ENCODE measurements at regions not wholly inside any gene's neighbourhood (a gene's known extent, or its start where the extent isn't known, plus 50 kb on each side); places are given as distances from the start of the nearest gene placed in this dataset.

- no peaks in the 10 kb centered on the region for H3K27me3 ChIP-seq (ENCODE audit: control insufficient read depth, insufficient read depth, low read length)
- peaks cover 13% of the 10 kb centered on the region for H3K4me1 ChIP-seq (ENCODE audit: control insufficient read depth, insufficient read depth, low read length)
- no peak overlapping the region for H3K4me3 ChIP-seq (ENCODE audit: low read depth, low read length)
- H3K36me3 ChIP-seq (ENCODE audit: control insufficient read depth, insufficient read depth, low read length): no peaks in the 10 kb centered on the region
- H3K9me3 ChIP-seq (ENCODE audit: control insufficient read depth, insufficient read depth, low read length): no peaks in the 10 kb centered on the region
- H3K9ac ChIP-seq (ENCODE audit: low read depth, low read length): no peak overlapping the region
These were observed 631.7 kb upstream of the CCDC54 start for GRCh38 chr3:106745344-106746168.

- no peaks in the 10 kb centered on the region for H3K27me3 ChIP-seq (ENCODE audit: control insufficient read depth, insufficient read depth, low read length)
- no peaks in the 10 kb centered on the region for H3K9me3 ChIP-seq (ENCODE audit: control insufficient read depth, insufficient read depth, low read length)
- no peak overlapping the region for H3K9ac ChIP-seq (ENCODE audit: low read depth, low read length)
- H3K4me3 ChIP-seq (ENCODE audit: low read depth, low read length): no peak overlapping the region
- H3K36me3 ChIP-seq (ENCODE audit: control insufficient read depth, insufficient read depth, low read length): no peaks in the 10 kb centered on the region
- peaks cover 13% of the 10 kb centered on the region for H3K4me1 ChIP-seq (ENCODE audit: control insufficient read depth, insufficient read depth, low read length)
These were observed 631.0 kb upstream of the CCDC54 start for GRCh38 chr3:106746286-106746685.

GRCh38 chr3:106748472-106749262, 628.6 kb upstream of the CCDC54 start:
- no peaks in the 10 kb centered on the region for H3K36me3 ChIP-seq (ENCODE audit: control insufficient read depth, insufficient read depth, low read length)
- H3K9me3 ChIP-seq (ENCODE audit: control insufficient read depth, insufficient read depth, low read length): no peaks in the 10 kb centered on the region
- H3K27me3 ChIP-seq (ENCODE audit: control insufficient read depth, insufficient read depth, low read length): no peaks in the 10 kb centered on the region
- H3K4me1 ChIP-seq (ENCODE audit: control insufficient read depth, insufficient read depth, low read length): peaks cover 8% of the 10 kb centered on the region
- no peak overlapping the region for H3K9ac ChIP-seq (ENCODE audit: low read depth, low read length)
- H3K4me3 ChIP-seq (ENCODE audit: low read depth, low read length): no peak overlapping the region

GRCh38 chr3:106750092-106750491, 627.1 kb upstream of the CCDC54 start:
- Histone ChIP-seq H3K27me3 (ENCODE audit: control insufficient read depth, insufficient read depth, low read length) (no peaks in the 10 kb centered on the region), H3K9ac (ENCODE audit: low read depth, low read length) (no peak overlapping the region), H3K36me3 (ENCODE audit: control insufficient read depth, insufficient read depth, low read length) (no peaks in the 10 kb centered on the region), H3K9me3 (ENCODE audit: control insufficient read depth, insufficient read depth, low read length) (no peaks in the 10 kb centered on the region), H3K4me1 (ENCODE audit: control insufficient read depth, insufficient read depth, low read length) (peaks cover 3% of the 10 kb centered on the region), H3K4me3 (ENCODE audit: low read depth, low read length) (no peak overlapping the region)

GRCh38 chr3:106755336-106755735, 621.9 kb upstream of the CCDC54 start:
- Histone ChIP-seq H3K9me3 (ENCODE audit: control insufficient read depth, insufficient read depth, low read length) (no peaks in the 10 kb centered on the region), H3K4me3 (ENCODE audit: low read depth, low read length) (no peak overlapping the region), H3K27me3 (ENCODE audit: control insufficient read depth, insufficient read depth, low read length) (no peaks in the 10 kb centered on the region), H3K36me3 (ENCODE audit: control insufficient read depth, insufficient read depth, low read length) (no peaks in the 10 kb centered on the region), H3K4me1 (ENCODE audit: control insufficient read depth, insufficient read depth, low read length) (no peaks in the 10 kb centered on the region), H3K9ac (ENCODE audit: low read depth, low read length) (no peak overlapping the region)

- no peaks in the 10 kb centered on the region for H3K4me1 ChIP-seq (ENCODE audit: control insufficient read depth, insufficient read depth, low read length)
- no peaks in the 10 kb centered on the region for H3K27me3 ChIP-seq (ENCODE audit: control insufficient read depth, insufficient read depth, low read length)
- no peaks in the 10 kb centered on the region for H3K36me3 ChIP-seq (ENCODE audit: control insufficient read depth, insufficient read depth, low read length)
- H3K9ac ChIP-seq (ENCODE audit: low read depth, low read length): no peak overlapping the region
- no peaks in the 10 kb centered on the region for H3K9me3 ChIP-seq (ENCODE audit: control insufficient read depth, insufficient read depth, low read length)
- H3K4me3 ChIP-seq (ENCODE audit: low read depth, low read length): no peak overlapping the region
These were observed 620.3 kb upstream of the CCDC54 start for GRCh38 chr3:106756901-106757300.

- Histone ChIP-seq H3K9ac (ENCODE audit: low read depth, low read length) (no peak overlapping the region), H3K27me3 (ENCODE audit: control insufficient read depth, insufficient read depth, low read length) (no peaks in the 10 kb centered on the region), H3K4me1 (ENCODE audit: control insufficient read depth, insufficient read depth, low read length) (no peaks in the 10 kb centered on the region)
These were observed 618.8 kb upstream of the CCDC54 start for GRCh38 chr3:106758459-106758858.

GRCh38 chr3:106759731-106760130, 617.5 kb upstream of the CCDC54 start:
- no peaks in the 10 kb centered on the region for H3K36me3 ChIP-seq (ENCODE audit: control insufficient read depth, insufficient read depth, low read length)
- no peak overlapping the region for H3K4me3 ChIP-seq (ENCODE audit: low read depth, low read length)
- H3K9ac ChIP-seq (ENCODE audit: low read depth, low read length): no peak overlapping the region
- no peaks in the 10 kb centered on the region for H3K27me3 ChIP-seq (ENCODE audit: control insufficient read depth, insufficient read depth, low read length)
- no peaks in the 10 kb centered on the region for H3K4me1 ChIP-seq (ENCODE audit: control insufficient read depth, insufficient read depth, low read length)
- no peaks in the 10 kb centered on the region for H3K9me3 ChIP-seq (ENCODE audit: control insufficient read depth, insufficient read depth, low read length)

More at GRCh38 chr3:106758459-106758858, 618.8 kb upstream of the CCDC54 start:
- Histone ChIP-seq H3K36me3 (ENCODE audit: control insufficient read depth, insufficient read depth, low read length) (no peaks in the 10 kb centered on the region), H3K9me3 (ENCODE audit: control insufficient read depth, insufficient read depth, low read length) (no peaks in the 10 kb centered on the region), H3K4me3 (ENCODE audit: low read depth, low read length) (no peak overlapping the region)

GRCh38 chr3:106765342-106765741, 611.9 kb upstream of the CCDC54 start:
- H3K36me3 ChIP-seq (ENCODE audit: control insufficient read depth, insufficient read depth, low read length): no peaks in the 10 kb centered on the region
- no peak overlapping the region for H3K4me3 ChIP-seq (ENCODE audit: low read depth, low read length)
- H3K4me1 ChIP-seq (ENCODE audit: control insufficient read depth, insufficient read depth, low read length): no peaks in the 10 kb centered on the region
- H3K9me3 ChIP-seq (ENCODE audit: control insufficient read depth, insufficient read depth, low read length): no peaks in the 10 kb centered on the region
- H3K27me3 ChIP-seq (ENCODE audit: control insufficient read depth, insufficient read depth, low read length): no peaks in the 10 kb centered on the region
- H3K9ac ChIP-seq (ENCODE audit: low read depth, low read length): no peak overlapping the region

GRCh38 chr3:106768941-106769480, 608.2 kb upstream of the CCDC54 start:
- no peaks in the 10 kb centered on the region for H3K36me3 ChIP-seq (ENCODE audit: control insufficient read depth, insufficient read depth, low read length)
- no peaks in the 10 kb centered on the region for H3K4me1 ChIP-seq (ENCODE audit: control insufficient read depth, insufficient read depth, low read length)
- no peaks in the 10 kb centered on the region for H3K9me3 ChIP-seq (ENCODE audit: control insufficient read depth, insufficient read depth, low read length)
- no peak overlapping the region for H3K9ac ChIP-seq (ENCODE audit: low read depth, low read length)
- no peaks in the 10 kb centered on the region for H3K27me3 ChIP-seq (ENCODE audit: control insufficient read depth, insufficient read depth, low read length)
- H3K4me3 ChIP-seq (ENCODE audit: low read depth, low read length): no peak overlapping the region

GRCh38 chr3:106773795-106774194, 603.4 kb upstream of the CCDC54 start:
- H3K9me3 ChIP-seq (ENCODE audit: control insufficient read depth, insufficient read depth, low read length): no peaks in the 10 kb centered on the region
- H3K36me3 ChIP-seq (ENCODE audit: control insufficient read depth, insufficient read depth, low read length): no peaks in the 10 kb centered on the region
- no peaks in the 10 kb centered on the region for H3K27me3 ChIP-seq (ENCODE audit: control insufficient read depth, insufficient read depth, low read length)
- H3K4me1 ChIP-seq (ENCODE audit: control insufficient read depth, insufficient read depth, low read length): no peaks in the 10 kb centered on the region
- H3K9ac ChIP-seq (ENCODE audit: low read depth, low read length): no peak overlapping the region
- H3K4me3 ChIP-seq (ENCODE audit: low read depth, low read length): no peak overlapping the region

Data from iPS-15b (cell line).